HG02763 (cell line): ENCODE measurements at regions not wholly inside any gene's neighbourhood (a gene's known extent, or its start where the extent isn't known, plus 50 kb on each side); places are given as distances from the start of the nearest gene placed in this dataset.
"Not testable (repeated sequence)": the region's sequence is repeated elsewhere in the genome, so short reads cannot be mapped to it uniquely, and the experiment has no call there.

Experiments used
- ATAC-seq: cut with Tn5 transposase; IDR thresholded peaks from one replicate; pipeline ENCODE4 v1.9.1; 2021; ENCODE audit warnings: mild to moderate bottlenecking, moderate library complexity; ENCODE audit not compliant: unreplicated experiment

- no peak for ATAC-seq
Observed at GRCh38 chr10:29828956-29829355, 194.2 kb upstream of the SVIL start.

GRCh38 chr10:29828440-29828894 is 193.7 kb upstream of the SVIL start:
- no peak for ATAC-seq

GRCh38 chr10:29827512-29827911 is 192.7 kb upstream of the SVIL start:
- no peak for ATAC-seq

- ATAC-seq = no peak
Observed at GRCh38 chr10:29826801-29827450, 192.2 kb upstream of the SVIL start.

- no peak for ATAC-seq
Observed at GRCh38 chr10:29826221-29826620, 191.4 kb upstream of the SVIL start.

DNA sequence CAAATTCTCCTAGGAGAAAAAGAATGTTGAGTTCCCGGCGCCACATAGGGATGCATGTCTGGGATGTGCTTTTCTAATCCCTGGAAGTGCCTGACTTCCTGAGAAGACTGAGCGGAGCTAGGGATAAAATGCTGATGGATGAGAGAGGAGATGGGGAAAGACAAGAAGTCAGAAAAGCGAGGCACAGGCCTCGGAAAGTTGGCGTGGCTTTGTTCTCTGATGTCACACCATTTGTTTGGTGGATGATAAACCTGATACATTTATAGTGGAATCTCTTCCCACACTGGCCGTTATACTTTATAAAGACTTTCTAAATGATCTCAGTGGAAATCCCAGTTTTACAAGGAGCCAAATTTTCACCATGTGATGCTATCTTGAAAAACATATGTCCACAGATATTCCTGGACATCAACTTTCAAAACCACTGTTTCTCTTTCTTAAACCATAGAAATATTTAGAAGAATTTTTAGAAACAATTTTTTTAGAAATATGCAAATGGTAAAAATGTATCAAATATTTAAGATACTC is 188.8 kb upstream of the SVIL start:
- ATAC-seq = no peak

DNA sequence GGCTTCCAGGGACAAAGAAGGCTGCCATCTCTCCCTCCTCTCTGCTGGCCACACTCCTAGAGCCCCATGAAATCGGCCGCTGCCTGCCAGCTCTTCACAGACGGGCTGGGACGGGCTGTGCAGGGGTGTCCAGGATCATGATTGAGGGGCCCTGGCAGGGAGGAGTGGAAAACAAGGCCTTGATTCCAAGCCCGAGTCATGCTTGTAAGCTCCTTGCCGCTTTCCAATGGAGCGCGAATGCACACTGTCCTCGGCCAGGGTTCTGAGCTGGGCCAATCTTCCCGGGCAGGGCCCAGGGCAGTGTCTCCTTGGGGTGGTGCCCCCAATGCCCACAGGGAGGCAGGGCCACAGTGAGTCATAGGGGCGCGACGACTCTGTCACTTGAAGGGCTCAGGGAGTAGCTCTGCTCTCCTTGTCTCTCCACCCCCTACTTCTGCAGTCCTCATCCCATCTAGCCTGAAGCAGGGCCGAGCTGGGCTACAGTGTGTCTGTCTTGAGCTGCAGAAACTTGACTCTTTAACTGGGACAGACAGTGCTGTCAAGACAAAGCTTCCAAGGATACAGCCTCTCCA is 186.2 kb upstream of the SVIL start:
- no peak for ATAC-seq

DNA sequence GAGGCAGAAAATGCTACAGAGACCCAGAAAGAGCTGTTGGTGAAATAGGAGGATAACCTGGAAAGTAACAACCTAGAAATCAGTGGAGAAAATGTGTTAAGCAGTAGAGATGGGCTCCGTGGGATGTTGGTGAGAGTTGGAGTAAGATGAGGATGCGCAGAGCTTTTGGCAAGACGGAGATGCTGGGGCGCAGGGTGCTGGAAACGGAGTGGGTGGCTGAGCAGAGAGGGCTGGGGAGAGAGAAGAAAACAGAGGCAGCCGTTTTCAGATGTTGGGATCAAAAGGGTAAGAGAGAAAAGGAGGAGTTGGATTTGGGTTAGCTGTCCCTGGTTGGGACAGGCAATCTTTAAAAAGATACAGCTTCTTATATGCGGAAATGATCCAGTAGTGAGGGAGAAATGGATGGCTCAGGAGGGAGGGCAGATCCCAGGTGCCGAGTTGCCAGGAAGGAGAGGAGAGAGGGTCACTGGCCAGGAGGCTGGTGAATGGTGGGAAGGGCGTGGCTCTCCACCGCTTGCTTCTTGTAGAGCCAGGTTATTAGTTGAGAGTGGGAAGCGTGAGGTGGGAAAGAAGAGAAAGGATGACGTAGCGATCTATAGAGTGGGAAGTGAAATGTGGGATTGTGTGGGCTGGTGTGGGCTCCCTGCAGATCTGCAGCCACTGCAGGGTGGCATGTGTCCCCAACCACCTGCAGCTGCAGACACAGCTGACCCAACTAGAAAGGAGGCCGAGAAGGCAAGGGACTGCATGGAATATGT is 182.2 kb upstream of the SVIL start:
- ATAC-seq = no peak

GRCh38 chr10:29815572-29815971 is 180.8 kb upstream of the SVIL start:
- no peak for ATAC-seq

DNA sequence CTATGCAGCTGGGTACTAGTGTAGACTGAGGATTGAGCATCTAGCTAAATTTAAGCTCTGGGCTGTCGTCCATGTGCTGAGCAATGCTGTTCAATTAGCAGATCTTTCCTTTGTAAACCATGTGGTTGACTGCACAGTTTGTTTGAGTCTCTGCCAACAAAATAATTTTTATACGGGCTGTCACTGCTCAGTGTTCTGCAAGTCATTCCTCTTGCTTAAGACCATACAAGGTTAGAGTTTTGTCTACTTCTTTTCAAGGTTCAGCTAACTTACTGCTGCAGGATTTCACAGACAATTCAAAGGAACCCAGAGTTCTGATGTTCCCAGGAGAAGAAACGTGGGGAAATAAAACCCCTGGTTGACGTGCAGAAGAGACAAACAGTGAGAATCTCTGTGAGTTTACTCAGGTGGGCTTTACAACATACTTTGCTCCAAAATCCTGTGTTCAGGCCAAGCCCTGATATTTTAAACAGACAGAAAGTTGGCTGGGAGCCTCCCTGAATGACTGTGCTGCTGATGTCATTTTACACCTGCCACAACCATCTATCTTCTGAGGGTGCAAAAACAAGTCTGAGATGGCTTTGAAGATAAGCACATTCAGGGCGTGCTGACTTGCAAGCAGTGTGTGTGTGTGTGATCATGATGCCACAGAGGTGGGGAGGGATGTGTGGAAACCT is 177.1 kb upstream of the SVIL start:
- ATAC-seq = no peak

DNA sequence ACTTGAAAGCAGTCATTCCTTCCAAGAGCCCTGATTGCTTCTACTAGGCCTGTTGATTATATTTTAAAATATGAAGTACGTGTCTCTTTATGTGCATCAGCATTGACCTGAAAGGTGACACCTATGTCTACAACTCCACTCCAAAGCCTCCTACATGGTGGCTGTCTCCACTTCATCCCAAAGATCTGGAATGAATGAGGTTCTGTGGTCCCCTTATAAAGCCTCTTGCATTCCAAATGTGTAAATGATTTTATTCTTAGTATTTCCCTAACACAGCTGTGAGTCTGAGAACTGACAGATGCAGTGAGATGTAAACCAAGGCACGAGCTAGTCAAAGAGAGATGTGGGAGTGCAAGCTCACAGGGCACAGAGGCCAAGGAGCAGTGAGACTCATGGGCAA is 176.0 kb upstream of the SVIL start:
- ATAC-seq = no peak

DNA sequence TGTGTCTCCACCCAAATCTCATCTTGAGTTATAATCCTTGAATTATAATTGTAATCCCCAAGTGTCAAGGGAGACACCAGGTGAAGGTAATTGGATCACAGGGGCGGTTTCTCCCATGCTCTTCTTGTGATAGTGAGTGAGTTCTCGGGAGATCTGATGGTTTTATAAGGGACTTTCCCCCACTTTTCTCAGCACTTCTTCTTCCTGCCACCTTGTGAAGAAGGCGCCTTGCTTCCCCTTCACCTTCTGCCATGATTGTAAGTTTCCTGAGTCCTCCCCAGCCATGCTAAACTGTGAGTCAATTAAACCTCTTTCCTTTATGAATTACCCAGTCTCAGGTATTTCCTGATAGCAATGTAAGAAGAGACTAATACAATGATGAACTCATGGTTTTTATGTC is 175.5 kb upstream of the SVIL start:
- ATAC-seq = not testable (repeated sequence)

- no peak for ATAC-seq
Observed at GRCh38 chr10:29809383-29809782, 174.6 kb upstream of the SVIL start.

DNA sequence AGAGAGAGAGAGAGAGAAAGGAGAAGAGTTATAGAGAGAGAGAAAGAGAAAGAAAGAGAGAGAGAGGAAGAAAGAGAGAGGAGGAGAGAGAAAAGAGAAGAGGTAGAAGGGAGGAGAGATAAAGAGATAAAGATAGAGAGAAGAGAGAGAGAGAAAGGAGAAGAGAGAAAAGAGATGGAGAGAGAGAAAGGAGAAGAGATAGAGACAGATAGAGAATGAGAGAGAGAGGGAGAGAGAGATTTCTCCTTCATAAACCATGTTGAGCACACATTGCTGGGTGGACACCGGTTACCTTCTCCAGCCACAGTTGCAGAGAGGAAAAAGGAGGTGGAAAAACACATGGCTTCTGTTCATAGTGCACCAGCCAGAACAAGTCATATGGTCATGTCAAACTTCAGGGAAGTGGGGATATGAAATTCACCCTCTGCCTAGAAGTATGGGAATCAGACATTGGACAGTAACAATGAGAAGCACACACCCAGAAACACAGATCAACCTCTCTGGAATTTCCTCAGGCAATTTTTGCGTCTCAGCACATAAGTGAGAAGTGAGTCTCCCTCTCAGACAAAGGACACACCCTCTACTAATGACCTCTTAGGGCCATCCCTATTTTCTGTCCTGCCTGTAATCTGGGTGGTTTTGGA is 172.5 kb upstream of the SVIL start:
- ATAC-seq = no peak

DNA sequence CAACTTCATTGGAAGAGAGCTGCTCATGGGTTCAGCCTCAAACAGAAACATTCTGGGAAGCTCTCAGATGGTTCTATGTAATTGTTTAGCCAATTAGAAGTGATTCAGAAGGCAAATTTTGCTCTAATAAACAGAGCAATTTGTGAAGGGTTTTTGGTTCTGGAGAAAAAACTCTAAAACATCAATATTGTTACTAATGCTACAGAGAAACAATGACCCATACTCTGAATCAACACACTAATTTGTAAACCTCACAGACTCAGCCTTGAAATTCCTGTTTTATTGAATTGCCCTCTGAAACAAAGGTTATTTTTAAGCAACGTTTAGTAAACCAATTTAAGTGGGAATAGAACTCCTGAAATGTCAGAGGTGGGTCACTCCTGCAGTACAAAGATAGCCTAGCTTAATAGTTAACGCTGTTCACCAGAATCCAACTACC is 171.6 kb upstream of the SVIL start:
- no peak for ATAC-seq

DNA sequence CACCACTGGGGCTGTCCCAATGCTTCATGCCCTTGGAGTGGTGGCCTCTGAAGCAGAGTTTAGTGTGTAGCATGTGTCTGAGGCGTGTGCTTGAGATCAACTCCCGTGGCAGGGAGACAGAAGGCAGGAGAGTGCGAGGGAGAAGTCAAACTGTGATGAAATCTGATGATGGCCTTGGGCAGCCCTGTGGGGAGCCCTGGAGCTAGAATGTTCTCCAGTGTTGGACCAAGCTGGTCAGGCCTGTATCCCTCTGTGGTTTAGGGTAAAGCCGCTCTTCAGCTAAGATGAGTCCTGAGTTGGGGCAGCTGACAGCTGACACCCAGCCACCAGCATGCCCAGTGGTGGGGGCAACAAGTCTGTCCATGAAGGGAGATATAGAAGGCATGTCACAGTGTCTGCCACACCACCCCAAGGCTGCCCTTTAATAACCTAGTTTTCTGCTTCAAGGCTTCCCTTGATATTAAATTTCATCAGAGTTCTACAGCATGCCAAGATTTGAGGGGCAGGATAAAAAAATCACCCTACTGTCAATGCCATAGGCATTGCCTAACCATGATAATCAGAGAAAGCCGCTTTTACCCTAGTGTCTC is 170.5 kb upstream of the SVIL start:
- ATAC-seq = no peak

DNA sequence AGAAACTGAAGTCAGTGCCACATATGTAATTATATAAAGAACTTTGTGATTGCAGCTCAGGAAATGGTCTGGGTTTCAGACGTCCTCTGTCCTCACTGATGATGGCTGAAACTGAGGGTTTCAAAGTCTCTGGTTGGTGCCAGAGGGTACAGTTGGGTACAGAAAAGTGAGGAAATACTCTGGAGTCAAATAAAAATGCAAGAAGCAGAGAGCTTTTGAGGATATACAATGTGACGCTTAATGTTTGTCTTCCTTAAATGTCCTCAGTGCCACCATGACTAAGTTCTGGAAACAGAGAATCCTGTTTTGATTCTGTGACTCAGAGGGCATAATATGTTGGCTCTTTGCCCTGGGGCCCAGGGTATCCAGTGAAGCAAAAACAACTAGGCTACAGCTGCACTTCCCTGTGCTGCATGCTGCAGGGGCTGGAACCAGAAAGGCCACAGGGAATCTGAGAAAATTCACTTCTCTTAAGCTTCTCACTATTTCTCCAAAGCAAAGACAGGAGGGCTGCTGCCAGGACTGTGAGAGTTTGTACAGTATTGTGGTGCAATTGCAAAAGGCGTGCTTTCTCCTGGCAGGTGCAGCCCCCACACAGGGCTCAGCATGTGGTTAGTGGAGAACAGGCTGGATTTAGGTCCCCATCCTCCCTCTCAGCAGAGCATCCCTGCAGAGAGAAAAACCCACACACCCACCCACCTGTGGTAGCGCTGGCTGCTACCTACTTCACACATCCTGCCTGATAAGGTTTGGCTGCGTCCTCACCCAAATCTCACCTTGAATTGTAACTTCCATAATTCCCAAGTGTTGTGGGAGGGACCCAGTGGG is 169.5 kb upstream of the SVIL start:
- no peak for ATAC-seq

- no peak for ATAC-seq
Observed at GRCh38 chr10:29802171-29802570, 167.4 kb upstream of the SVIL start.

GRCh38 chr10:29798921-29799690 is 164.3 kb upstream of the SVIL start:
- ATAC-seq = no peak
